ENCODE measurements at regions not wholly inside any gene's neighbourhood (a gene's known extent, or its start where the extent isn't known, plus 50 kb on each side); places are given as distances from the start of the nearest gene placed in this dataset.
A peak's percentile ranks its signal among the peaks of the same experiment; 100 is the strongest.

DNA sequence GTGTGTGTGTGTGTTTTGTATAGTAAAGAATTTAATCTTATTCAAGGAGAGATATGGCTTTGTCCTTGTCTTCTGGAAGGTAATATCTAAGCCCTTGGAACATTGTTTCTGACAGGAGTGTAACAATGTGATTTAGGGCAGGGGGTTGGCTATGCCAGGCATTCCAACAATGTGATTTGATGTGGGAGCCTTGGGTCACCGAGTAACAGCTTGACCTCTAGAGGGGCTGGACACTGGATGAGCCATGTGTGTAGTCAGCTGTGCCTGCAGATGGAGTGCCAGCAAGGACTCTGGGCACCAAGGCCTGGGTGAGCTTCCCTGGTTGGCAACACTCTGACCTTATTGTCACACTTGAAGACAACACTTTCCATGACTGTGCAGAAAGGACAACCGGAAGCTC is 336.1 kb upstream of the ZP4 start:
- H3K9me3 ChIP-seq (ENCODE audit: low read length): no peaks in the 10 kb centered on the region
- H3K27me3 ChIP-seq (ENCODE audit: insufficient read depth, low read length): no peaks in the 10 kb centered on the region
- no peak overlapping the region for H3K4me3 ChIP-seq (ENCODE audit: low read length)
- no peak overlapping the region for H2AFZ ChIP-seq (ENCODE audit: low read depth, low read length)
- no peaks in the 10 kb centered on the region for H3K4me1 ChIP-seq (ENCODE audit: insufficient read depth, low read length)
- no peaks in the 10 kb centered on the region for H3K36me3 ChIP-seq (ENCODE audit: insufficient read depth, low read length)

DNA sequence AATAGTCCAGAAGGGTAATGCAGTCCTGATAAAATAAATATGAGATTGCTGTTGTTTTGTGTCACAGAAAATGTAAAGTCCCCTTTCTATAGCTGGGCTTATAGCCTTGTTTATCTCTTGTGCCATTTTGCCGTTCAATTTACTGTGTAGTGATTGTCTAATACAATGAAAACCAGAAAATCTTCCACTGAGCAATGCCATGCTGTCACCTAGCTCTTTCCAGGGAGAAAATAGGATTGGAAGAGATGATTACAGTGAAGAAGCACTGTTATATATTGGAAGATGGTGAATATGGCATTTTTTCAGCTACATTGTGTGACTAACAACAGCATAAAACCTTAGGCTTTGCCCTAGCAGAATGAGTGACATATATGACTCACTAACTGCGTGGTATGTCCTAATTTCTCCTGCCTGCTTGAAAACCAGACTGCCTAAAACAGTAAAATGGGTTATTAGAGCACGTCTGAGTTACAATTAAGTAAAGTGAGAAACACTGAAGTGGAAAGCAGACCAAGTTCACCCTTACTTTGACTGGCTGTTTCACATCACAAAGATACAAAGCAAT is 332.4 kb upstream of the ZP4 start:
- no peak overlapping the region for H2AFZ ChIP-seq (ENCODE audit: low read depth, low read length)
- no peak overlapping the region for H3K4me3 ChIP-seq (ENCODE audit: low read length)
- no peaks in the 10 kb centered on the region for H3K4me1 ChIP-seq (ENCODE audit: insufficient read depth, low read length)
- no peaks in the 10 kb centered on the region for H3K27me3 ChIP-seq (ENCODE audit: insufficient read depth, low read length)
- H3K9me3 ChIP-seq (ENCODE audit: low read length): no peaks in the 10 kb centered on the region
- no peaks in the 10 kb centered on the region for H3K36me3 ChIP-seq (ENCODE audit: insufficient read depth, low read length)

- H3K36me3 ChIP-seq (ENCODE audit: insufficient read depth, low read length): no peaks in the 10 kb centered on the region
- H3K4me1 ChIP-seq (ENCODE audit: insufficient read depth, low read length): no peaks in the 10 kb centered on the region
- no peaks in the 10 kb centered on the region for H3K9me3 ChIP-seq (ENCODE audit: low read length)
- H3K4me3 ChIP-seq (ENCODE audit: low read length): no peak overlapping the region
- no peak overlapping the region for H2AFZ ChIP-seq (ENCODE audit: low read depth, low read length)
- no peaks in the 10 kb centered on the region for H3K27me3 ChIP-seq (ENCODE audit: insufficient read depth, low read length)
Measured at GRCh38 chr1:238221738-238222137, 331.0 kb upstream of the ZP4 start.

GRCh38 chr1:238214449-238214848 is 323.7 kb upstream of the ZP4 start:
- Histone ChIP-seq H3K4me3 (ENCODE audit: low read length) (no peak overlapping the region), H3K27me3 (ENCODE audit: insufficient read depth, low read length) (no peaks in the 10 kb centered on the region), H2AFZ (ENCODE audit: low read depth, low read length) (no peak overlapping the region), H3K36me3 (ENCODE audit: insufficient read depth, low read length) (no peaks in the 10 kb centered on the region), H3K4me1 (ENCODE audit: insufficient read depth, low read length) (no peaks in the 10 kb centered on the region), H3K9me3 (ENCODE audit: low read length) (peaks cover 2% of the 10 kb centered on the region)

DNA sequence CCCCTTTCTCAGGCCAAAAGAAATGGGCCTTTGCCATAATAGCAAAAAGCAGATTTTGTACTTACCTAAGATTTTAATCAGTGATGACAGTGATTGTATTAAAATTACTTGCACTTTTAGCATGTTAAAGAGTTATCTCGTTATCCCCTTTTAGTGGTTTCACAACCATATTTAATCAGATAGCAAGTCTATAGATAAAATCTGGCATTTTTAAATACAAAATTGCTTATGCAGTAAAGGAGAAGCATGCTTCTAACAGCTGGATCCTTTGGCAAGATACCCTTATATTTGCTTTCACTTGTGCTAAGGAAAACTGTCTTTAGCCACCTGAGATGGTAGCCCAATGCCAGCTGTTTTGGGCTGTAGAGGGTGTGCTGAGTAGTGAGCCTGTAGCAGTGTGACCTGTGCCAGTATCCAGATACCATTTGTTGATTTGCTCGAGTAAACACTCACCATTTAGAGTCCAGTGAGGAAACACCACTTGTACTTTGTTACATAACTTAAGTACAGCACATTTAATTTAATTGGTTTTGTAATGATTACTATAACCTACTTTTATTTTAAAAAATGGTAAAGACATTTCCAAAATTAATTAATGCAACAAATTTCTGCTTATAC is 314.4 kb upstream of the ZP4 start:
- no peak overlapping the region for H3K4me3 ChIP-seq (ENCODE audit: low read length)
- H3K36me3 ChIP-seq (ENCODE audit: insufficient read depth, low read length): no peaks in the 10 kb centered on the region
- H3K4me1 ChIP-seq (ENCODE audit: insufficient read depth, low read length): no peaks in the 10 kb centered on the region
- H2AFZ ChIP-seq (ENCODE audit: low read depth, low read length): no peak overlapping the region
- no peaks in the 10 kb centered on the region for H3K27me3 ChIP-seq (ENCODE audit: insufficient read depth, low read length)
- H3K9me3 ChIP-seq (ENCODE audit: low read length): no peaks in the 10 kb centered on the region

DNA sequence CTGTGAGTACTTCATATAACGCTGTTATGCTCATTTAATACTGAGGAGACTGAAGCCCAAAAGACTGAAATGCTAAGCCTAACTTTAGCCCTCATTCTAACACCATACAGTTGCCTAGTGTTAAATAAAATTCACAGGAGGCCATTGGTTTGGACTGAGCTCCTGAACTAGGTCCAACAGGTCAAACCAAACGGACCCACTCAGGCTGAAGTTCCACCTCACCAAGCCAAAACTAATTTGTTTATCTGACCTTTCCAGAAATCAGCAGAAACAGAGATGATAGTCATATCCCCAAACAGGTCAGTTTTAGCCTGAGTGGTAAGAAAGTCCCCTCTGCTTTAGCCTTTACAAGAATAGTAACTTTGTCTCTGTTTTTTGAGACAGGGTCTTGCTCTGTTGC is 311.3 kb upstream of the ZP4 start:
- H3K36me3 ChIP-seq (ENCODE audit: insufficient read depth, low read length): no peaks in the 10 kb centered on the region
- H3K27me3 ChIP-seq (ENCODE audit: insufficient read depth, low read length): no peaks in the 10 kb centered on the region
- no peaks in the 10 kb centered on the region for H3K9me3 ChIP-seq (ENCODE audit: low read length)
- H2AFZ ChIP-seq (ENCODE audit: low read depth, low read length): no peak overlapping the region
- no peak overlapping the region for H3K4me3 ChIP-seq (ENCODE audit: low read length)
- no peaks in the 10 kb centered on the region for H3K4me1 ChIP-seq (ENCODE audit: insufficient read depth, low read length)

- H3K36me3 ChIP-seq (ENCODE audit: insufficient read depth, low read length): no peaks in the 10 kb centered on the region
- no peaks in the 10 kb centered on the region for H3K27me3 ChIP-seq (ENCODE audit: insufficient read depth, low read length)
- no peaks in the 10 kb centered on the region for H3K9me3 ChIP-seq (ENCODE audit: low read length)
- no peaks in the 10 kb centered on the region for H3K4me1 ChIP-seq (ENCODE audit: insufficient read depth, low read length)
- H2AFZ ChIP-seq (ENCODE audit: low read depth, low read length): no peak overlapping the region
- no peak overlapping the region for H3K4me3 ChIP-seq (ENCODE audit: low read length)
Measured at GRCh38 chr1:238199325-238199724, 308.6 kb upstream of the ZP4 start.

DNA sequence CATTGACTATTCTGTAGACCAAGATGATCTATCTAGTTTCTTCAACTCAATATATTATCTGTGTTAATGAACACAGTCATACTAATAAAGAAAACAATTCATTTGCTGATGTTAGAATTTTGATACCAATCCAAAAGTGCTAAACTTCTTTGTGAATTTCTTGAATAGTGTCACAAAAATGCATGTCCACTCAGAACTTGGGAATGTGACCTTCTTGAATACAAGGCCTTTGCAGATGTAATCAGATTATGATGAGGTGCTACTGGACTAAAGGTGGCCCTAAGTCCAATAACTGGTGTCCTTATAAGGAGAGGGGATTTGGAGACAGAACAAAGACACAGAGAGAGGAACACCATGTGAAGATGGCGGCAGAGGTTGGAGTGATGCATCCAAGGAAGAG is 305.8 kb upstream of the ZP4 start:
- H3K36me3 ChIP-seq (ENCODE audit: insufficient read depth, low read length): no peaks in the 10 kb centered on the region
- no peak overlapping the region for H2AFZ ChIP-seq (ENCODE audit: low read depth, low read length)
- H3K4me1 ChIP-seq (ENCODE audit: insufficient read depth, low read length): no peaks in the 10 kb centered on the region
- no peaks in the 10 kb centered on the region for H3K27me3 ChIP-seq (ENCODE audit: insufficient read depth, low read length)
- H3K4me3 ChIP-seq (ENCODE audit: low read length): no peak overlapping the region
- no peaks in the 10 kb centered on the region for H3K9me3 ChIP-seq (ENCODE audit: low read length)

- no peaks in the 10 kb centered on the region for H3K9me3 ChIP-seq (ENCODE audit: low read length)
- H3K4me3 ChIP-seq (ENCODE audit: low read length): no peak overlapping the region
- no peaks in the 10 kb centered on the region for H3K4me1 ChIP-seq (ENCODE audit: insufficient read depth, low read length)
- H3K36me3 ChIP-seq (ENCODE audit: insufficient read depth, low read length): no peaks in the 10 kb centered on the region
- H3K27me3 ChIP-seq (ENCODE audit: insufficient read depth, low read length): no peaks in the 10 kb centered on the region
- H2AFZ ChIP-seq (ENCODE audit: low read depth, low read length): no peak overlapping the region
Measured at GRCh38 chr1:238191170-238191569, 300.4 kb upstream of the ZP4 start.

- no peaks in the 10 kb centered on the region for H3K4me1 ChIP-seq (ENCODE audit: insufficient read depth, low read length)
- H2AFZ ChIP-seq (ENCODE audit: low read depth, low read length): no peak overlapping the region
Measured at GRCh38 chr1:238187575-238187949, 296.8 kb upstream of the ZP4 start.

DNA sequence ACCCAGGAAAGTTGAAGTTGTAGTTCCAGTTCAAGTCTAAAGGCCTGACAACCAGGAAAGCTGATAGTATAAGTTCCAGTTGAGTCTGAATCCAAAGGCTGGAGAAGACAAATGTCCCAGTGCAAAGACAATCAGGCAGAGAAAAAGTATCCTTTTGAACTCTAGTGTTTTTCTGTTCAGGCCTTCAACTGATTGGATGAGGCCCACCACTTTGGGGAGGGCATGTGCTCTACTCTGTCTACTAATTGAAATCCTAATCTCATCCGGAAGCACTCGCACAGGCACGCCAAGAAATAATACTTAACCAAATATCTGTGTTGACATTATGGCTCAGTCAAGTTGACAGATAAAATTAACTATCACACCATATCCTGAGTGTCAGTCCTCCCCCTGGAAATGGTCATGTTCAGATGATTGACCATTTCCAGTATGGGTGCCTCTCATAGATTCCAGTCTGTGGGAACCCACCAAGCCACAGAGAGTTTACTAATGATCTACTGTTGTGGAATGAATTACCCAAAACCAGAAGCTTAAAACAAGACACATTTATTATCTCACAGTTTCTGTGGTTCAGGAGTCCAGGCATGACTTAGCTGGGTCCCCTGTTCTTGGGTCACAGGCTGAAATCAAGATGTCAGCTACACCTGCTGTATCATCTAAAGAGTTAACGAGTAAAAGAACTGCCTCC is 296.3 kb upstream of the ZP4 start:
- H3K27me3 ChIP-seq (ENCODE audit: insufficient read depth, low read length): no peaks in the 10 kb centered on the region
- no peaks in the 10 kb centered on the region for H3K36me3 ChIP-seq (ENCODE audit: insufficient read depth, low read length)
- H3K9me3 ChIP-seq (ENCODE audit: low read length): no peaks in the 10 kb centered on the region
- no peak overlapping the region for H3K4me3 ChIP-seq (ENCODE audit: low read length)
- no peaks in the 10 kb centered on the region for H3K4me1 ChIP-seq (ENCODE audit: insufficient read depth, low read length)
- no peak overlapping the region for H2AFZ ChIP-seq (ENCODE audit: low read depth, low read length)

More at GRCh38 chr1:238187575-238187949, 296.8 kb upstream of the ZP4 start:
- Histone ChIP-seq H3K4me3 (ENCODE audit: low read length) (no peak overlapping the region), H3K27me3 (ENCODE audit: insufficient read depth, low read length) (no peaks in the 10 kb centered on the region), H3K36me3 (ENCODE audit: insufficient read depth, low read length) (no peaks in the 10 kb centered on the region), H3K9me3 (ENCODE audit: low read length) (no peaks in the 10 kb centered on the region)

GRCh38 chr1:238177960-238178645 is 287.4 kb upstream of the ZP4 start:
- no peaks in the 10 kb centered on the region for H3K36me3 ChIP-seq (ENCODE audit: insufficient read depth, low read length)
- H3K4me1 ChIP-seq (ENCODE audit: insufficient read depth, low read length): peaks cover 25% of the 10 kb centered on the region
- H3K9me3 ChIP-seq (ENCODE audit: low read length): no peaks in the 10 kb centered on the region
- peak overlapping the region; percentile 43 for H2AFZ ChIP-seq (ENCODE audit: low read depth, low read length)
- no peak overlapping the region for H3K4me3 ChIP-seq (ENCODE audit: low read length)
- no peaks in the 10 kb centered on the region for H3K27me3 ChIP-seq (ENCODE audit: insufficient read depth, low read length)

DNA sequence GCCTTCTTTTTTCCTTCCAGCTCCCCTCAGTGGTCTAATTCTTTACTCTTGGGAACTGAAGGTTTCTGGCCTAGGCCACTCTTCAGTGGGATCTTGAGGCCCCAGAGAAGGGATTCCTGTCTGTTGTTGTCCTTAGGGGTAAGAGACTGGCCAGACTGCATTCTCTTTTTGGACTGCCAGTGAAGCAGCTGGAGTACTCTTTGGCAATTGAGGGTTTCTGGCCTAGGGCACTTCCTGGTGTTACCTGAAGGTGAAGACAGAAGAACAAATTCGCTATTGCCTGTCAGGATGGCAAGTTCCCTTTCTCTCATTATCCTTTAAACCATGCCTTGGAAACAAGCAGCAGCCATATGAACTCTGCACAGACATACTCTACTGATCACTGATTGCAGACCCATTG is 286.6 kb upstream of the ZP4 start:
- Histone ChIP-seq H3K27me3 (ENCODE audit: insufficient read depth, low read length) (no peaks in the 10 kb centered on the region), H3K4me1 (ENCODE audit: insufficient read depth, low read length) (peaks cover 25% of the 10 kb centered on the region), H3K4me3 (ENCODE audit: low read length) (no peak overlapping the region), H2AFZ (ENCODE audit: low read depth, low read length) (peak overlapping the region; percentile 43), H3K9me3 (ENCODE audit: low read length) (no peaks in the 10 kb centered on the region), H3K36me3 (ENCODE audit: insufficient read depth, low read length) (no peaks in the 10 kb centered on the region)

Measured in neuron (in vitro differentiated cells).